ENCODE measurements at regions not wholly inside any gene's neighbourhood (a gene's known extent, or its start where the extent isn't known, plus 50 kb on each side); places are given as distances from the start of the nearest gene placed in this dataset.

DNA sequence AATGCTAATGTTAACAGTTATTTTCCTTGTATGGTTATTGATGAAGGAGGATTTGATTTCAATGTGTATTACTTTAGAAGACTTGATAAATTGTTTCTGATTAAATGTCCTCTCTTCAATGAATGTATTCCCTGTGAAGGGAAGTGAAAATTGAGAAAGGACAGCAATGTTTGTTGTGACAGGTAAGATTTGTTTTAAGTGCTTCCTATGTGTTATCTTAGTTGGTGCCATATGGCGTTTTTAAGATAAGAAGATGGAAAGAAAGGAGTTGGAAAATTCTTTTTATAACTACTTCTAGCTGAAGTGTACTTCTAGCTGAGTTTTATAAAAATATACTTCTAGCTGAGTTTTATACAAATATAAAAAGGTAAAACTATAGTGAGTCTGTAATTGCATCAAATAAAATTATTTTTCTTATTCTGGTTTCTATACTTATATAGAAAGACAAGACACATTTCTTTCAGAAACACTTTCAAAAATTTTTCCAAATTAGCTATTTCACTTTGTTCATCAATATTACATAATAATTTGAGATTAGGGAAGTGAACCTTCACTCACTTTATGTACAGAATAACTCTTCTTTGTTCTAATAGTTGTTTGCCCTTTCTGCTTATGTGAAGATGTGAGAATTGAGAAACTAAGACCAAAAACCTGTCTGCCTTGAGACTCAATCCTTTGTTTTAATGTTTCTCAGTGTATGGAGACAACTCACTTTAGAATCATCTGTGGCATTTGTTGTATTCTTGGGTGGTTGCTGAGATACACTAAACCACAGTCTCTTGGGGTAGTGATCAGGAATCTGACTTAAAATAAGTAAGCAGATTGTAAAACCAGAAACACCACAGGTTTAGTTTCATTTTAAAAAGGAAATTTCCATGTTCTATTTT, 382.9 kb upstream of the B3GALT2 start:
- ATAC-seq, result peak; percentile 93
- no peak for TF ChIP-seq ZNF70 (CRISPR knock-in tag; IDR thresholded peaks at IDR 0.05)
- TF ChIP-seq OSR1 (CRISPR knock-in tag; IDR thresholded peaks at IDR 0.05), result no peak
- TF ChIP-seq, protein P1, sequence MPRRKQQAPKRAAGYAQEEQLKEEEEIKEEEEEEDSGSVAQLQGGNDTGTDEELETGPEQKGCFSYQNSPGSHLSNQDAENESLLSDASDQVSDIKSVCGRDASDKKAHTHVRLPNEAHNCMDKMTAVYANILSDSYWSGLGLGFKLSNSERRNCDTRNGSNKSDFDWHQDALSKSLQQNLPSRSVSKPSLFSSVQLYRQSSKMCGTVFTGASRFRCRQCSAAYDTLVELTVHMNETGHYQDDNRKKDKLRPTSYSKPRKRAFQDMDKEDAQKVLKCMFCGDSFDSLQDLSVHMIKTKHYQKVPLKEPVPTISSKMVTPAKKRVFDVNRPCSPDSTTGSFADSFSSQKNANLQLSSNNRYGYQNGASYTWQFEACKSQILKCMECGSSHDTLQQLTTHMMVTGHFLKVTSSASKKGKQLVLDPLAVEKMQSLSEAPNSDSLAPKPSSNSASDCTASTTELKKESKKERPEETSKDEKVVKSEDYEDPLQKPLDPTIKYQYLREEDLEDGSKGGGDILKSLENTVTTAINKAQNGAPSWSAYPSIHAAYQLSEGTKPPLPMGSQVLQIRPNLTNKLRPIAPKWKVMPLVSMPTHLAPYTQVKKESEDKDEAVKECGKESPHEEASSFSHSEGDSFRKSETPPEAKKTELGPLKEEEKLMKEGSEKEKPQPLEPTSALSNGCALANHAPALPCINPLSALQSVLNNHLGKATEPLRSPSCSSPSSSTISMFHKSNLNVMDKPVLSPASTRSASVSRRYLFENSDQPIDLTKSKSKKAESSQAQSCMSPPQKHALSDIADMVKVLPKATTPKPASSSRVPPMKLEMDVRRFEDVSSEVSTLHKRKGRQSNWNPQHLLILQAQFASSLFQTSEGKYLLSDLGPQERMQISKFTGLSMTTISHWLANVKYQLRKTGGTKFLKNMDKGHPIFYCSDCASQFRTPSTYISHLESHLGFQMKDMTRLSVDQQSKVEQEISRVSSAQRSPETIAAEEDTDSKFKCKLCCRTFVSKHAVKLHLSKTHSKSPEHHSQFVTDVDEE (CRISPR knock-in tag; IDR thresholded peaks at IDR 0.05), result no peak
- no peak for TF ChIP-seq BACH2 (CRISPR knock-in tag; IDR thresholded peaks at IDR 0.05; ENCODE audit: borderline replicate concordance)
- no peak for TF ChIP-seq ZFP3 (CRISPR knock-in tag; IDR thresholded peaks at IDR 0.05)
- no peak for TF ChIP-seq PATZ1 (CRISPR knock-in tag; IDR thresholded peaks at IDR 0.05; ENCODE audit: borderline replicate concordance)
- TF ChIP-seq SNAI2 (CRISPR knock-in tag; IDR thresholded peaks at IDR 0.05), result no peak
- TF ChIP-seq ARNTL (CRISPR knock-in tag; IDR thresholded peaks at IDR 0.05; ENCODE audit: borderline replicate concordance, low read depth), result no peak

DNA sequence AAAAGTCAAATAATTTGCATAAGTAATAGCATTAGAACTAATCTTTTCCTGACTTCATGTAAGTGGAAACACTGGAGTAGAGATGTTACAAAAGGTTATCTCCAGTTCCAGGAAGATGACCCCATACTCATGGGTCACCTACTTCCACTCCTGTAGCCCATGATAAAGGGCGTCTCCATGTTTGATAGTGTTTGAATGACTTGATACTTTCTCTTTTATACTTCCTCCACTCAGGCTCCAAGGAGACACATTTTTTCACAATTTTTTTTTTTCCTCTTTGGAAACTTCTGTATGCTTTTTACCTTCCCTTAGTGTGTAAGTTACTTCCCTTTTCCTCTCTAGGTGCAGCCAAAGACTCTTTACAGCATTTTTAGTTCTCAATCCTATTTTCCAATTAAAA, 382.1 kb upstream of the B3GALT2 start:
- no peak for TF ChIP-seq PATZ1 (CRISPR knock-in tag; IDR thresholded peaks at IDR 0.05; ENCODE audit: borderline replicate concordance)
- no peak for TF ChIP-seq ARNTL (CRISPR knock-in tag; IDR thresholded peaks at IDR 0.05; ENCODE audit: borderline replicate concordance, low read depth)
- TF ChIP-seq SNAI2 (CRISPR knock-in tag; IDR thresholded peaks at IDR 0.05), result no peak
- TF ChIP-seq POU6F1 (CRISPR knock-in tag; IDR thresholded peaks at IDR 0.05; ENCODE audit: borderline replicate concordance, low read depth), result no peak
- no peak for TF ChIP-seq OSR1 (CRISPR knock-in tag; IDR thresholded peaks at IDR 0.05)
- ATAC-seq, result no peak

- no peak for ATAC-seq
- TF ChIP-seq, protein P2, sequence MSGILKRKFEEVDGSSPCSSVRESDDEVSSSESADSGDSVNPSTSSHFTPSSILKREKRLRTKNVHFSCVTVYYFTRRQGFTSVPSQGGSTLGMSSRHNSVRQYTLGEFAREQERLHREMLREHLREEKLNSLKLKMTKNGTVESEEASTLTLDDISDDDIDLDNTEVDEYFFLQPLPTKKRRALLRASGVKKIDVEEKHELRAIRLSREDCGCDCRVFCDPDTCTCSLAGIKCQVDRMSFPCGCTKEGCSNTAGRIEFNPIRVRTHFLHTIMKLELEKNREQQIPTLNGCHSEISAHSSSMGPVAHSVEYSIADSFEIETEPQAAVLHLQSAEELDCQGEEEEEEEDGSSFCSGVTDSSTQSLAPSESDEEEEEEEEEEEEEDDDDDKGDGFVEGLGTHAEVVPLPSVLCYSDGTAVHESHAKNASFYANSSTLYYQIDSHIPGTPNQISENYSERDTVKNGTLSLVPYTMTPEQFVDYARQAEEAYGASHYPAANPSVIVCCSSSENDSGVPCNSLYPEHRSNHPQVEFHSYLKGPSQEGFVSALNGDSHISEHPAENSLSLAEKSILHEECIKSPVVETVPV (CRISPR knock-in tag; IDR thresholded peaks at IDR 0.05), result no peak
- no peak for TF ChIP-seq TOX (CRISPR knock-in tag; IDR thresholded peaks at IDR 0.05; ENCODE audit: borderline replicate concordance)
- TF ChIP-seq, protein P3, sequence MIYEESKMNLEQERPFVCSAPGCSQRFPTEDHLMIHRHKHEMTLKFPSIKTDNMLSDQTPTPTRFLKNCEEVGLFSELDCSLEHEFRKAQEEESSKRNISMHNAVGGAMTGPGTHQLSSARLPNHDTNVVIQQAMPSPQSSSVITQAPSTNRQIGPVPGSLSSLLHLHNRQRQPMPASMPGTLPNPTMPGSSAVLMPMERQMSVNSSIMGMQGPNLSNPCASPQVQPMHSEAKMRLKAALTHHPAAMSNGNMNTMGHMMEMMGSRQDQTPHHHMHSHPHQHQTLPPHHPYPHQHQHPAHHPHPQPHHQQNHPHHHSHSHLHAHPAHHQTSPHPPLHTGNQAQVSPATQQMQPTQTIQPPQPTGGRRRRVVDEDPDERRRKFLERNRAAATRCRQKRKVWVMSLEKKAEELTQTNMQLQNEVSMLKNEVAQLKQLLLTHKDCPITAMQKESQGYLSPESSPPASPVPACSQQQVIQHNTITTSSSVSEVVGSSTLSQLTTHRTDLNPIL (CRISPR knock-in tag; IDR thresholded peaks at IDR 0.05; ENCODE audit: low read depth), result no peak
- no peak for TF ChIP-seq ESRRG (CRISPR knock-in tag; IDR thresholded peaks at IDR 0.05)
- TF ChIP-seq ZFP30 (CRISPR knock-in tag; IDR thresholded peaks at IDR 0.05), result no peak
- TF ChIP-seq ARNTL (CRISPR knock-in tag; IDR thresholded peaks at IDR 0.05; ENCODE audit: borderline replicate concordance, low read depth), result no peak
- no peak for TF ChIP-seq ZFP3 (CRISPR knock-in tag; IDR thresholded peaks at IDR 0.05)
- TF ChIP-seq ZNF565 (CRISPR knock-in tag; conservative IDR thresholded peaks at IDR 0.05; ENCODE audit: low read depth), result no peak
- TF ChIP-seq ZNF8 (CRISPR knock-in tag; IDR thresholded peaks at IDR 0.05), result no peak
- TF ChIP-seq, protein P1 (CRISPR knock-in tag; IDR thresholded peaks at IDR 0.05), result no peak
- TF ChIP-seq SNAI2 (CRISPR knock-in tag; IDR thresholded peaks at IDR 0.05), result no peak
- no peak for TF ChIP-seq ISL1 (CRISPR knock-in tag; IDR thresholded peaks at IDR 0.05)
- no peak for TF ChIP-seq TCF4 (CRISPR knock-in tag; IDR thresholded peaks at IDR 0.05; ENCODE audit: borderline replicate concordance)
- no peak for TF ChIP-seq PATZ1 (CRISPR knock-in tag; IDR thresholded peaks at IDR 0.05; ENCODE audit: borderline replicate concordance)
- no peak for TF ChIP-seq ZC3H10 (CRISPR knock-in tag; IDR thresholded peaks at IDR 0.05)
These were observed 381.5 kb upstream of the B3GALT2 start for GRCh38 chr1:193567937-193568336.
